ENCODE measurements at regions not wholly inside any gene's neighbourhood (a gene's known extent, or its start where the extent isn't known, plus 50 kb on each side); places are given as distances from the start of the nearest gene placed in this dataset.

GRCh38 chr10:25094590-25094989 lies 78.2 kb downstream of the THNSL1 start:
- Histone ChIP-seq H3K9me3 (ENCODE audit: insufficient read depth in 2 of 2, low read depth in 1 of 2, low read length in 1 of 2) (no peaks in the 10 kb centered on the region), H3K79me2 (ENCODE audit: control insufficient read depth in 1 of 2, insufficient read depth in 2 of 2, low read length in 2 of 2) (no peaks in the 10 kb centered on the region), H2BK120ac (replicated peaks; ENCODE audit: low read depth, low read length) (no peak overlapping the region), H2BK15ac (ENCODE audit: low read length) (no peak overlapping the region), H3K4ac (replicated peaks; ENCODE audit: insufficient read length, low read depth, low read length) (no peak overlapping the region), H3K9ac (replicated peaks in 1 of 4; ENCODE audit: extremely low read depth in 1 of 4, low read depth in 3 of 4, low read length in 3 of 4) (no peak overlapping the region), H4K20me1 (replicated peaks in 1 of 2; ENCODE audit: control insufficient read depth in 1 of 2, insufficient read depth in 2 of 2, low read length in 2 of 2) (no peaks in the 10 kb centered on the region), H3K56ac (replicated peaks; ENCODE audit: insufficient read length, low read depth, low read length) (no peak overlapping the region), H4K91ac (replicated peaks; ENCODE audit: insufficient read length, low read length) (no peak overlapping the region), H3K36me3 (ENCODE audit: control insufficient read depth in 2 of 4, insufficient read depth in 4 of 4, low read length in 3 of 4) (no peaks in the 10 kb centered on the region), H3K4me3 (ENCODE audit: extremely low read depth in 1 of 4, insufficient read depth in 2 of 4, low read depth in 3 of 4, low read length in 4 of 4) (no peak overlapping the region), H2BK12ac (ENCODE audit: low read depth, low read length) (no peak overlapping the region), H3K27me3 (replicated peaks in 1 of 4; ENCODE audit: control insufficient read depth in 3 of 4, extremely low read depth in 1 of 4, insufficient read depth in 3 of 4, low read length in 3 of 4) (peaks cover 0 to 1% (median 0%) of the 10 kb centered on the region in 4 experiments; a peak in 1 of 7 replicates), H3K79me1 (ENCODE audit: low read depth, low read length) (no peaks in the 10 kb centered on the region), H3K18ac (ENCODE audit: extremely low read depth, low read length) (no peak overlapping the region), H2BK5ac (ENCODE audit: low read depth, low read length) (no peak overlapping the region), H3K4me1 (replicated peaks in 1 of 4; ENCODE audit: control insufficient read depth in 3 of 4, insufficient read depth in 4 of 4, low read length in 3 of 4) (no peaks in the 10 kb centered on the region), H2AK5ac (ENCODE audit: low read depth, low read length) (no peak overlapping the region), H3K27ac (ENCODE audit: low read depth, low read length) (no peak overlapping the region), H4K5ac (ENCODE audit: insufficient read length, low read depth, low read length) (no peak overlapping the region), H4K8ac (ENCODE audit: extremely low read depth, insufficient read depth, low read length) (no peak overlapping the region), H3K4me2 (ENCODE audit: insufficient read depth in 1 of 2, low read depth in 2 of 2, low read length in 2 of 2) (no peak overlapping the region), H3K23me2 (ENCODE audit: low read depth, low read length) (no peaks in the 10 kb centered on the region), H3K14ac (ENCODE audit: insufficient read length) (no peak overlapping the region), H3K23ac (ENCODE audit: insufficient read length) (no peak overlapping the region), H2AFZ (ENCODE audit: low read length) (no peak overlapping the region), H2BK20ac (ENCODE audit: low read length) (no peak overlapping the region)
- POLR2A ChIA-PET (ENCODE audit: partially characterized antibody), result no interaction called here
- CTCF ChIA-PET (ENCODE audit: partially characterized antibody), result no interaction called here
- FAIRE-seq (no peak), DNase-seq (ENCODE audit: low read depth in 1 of 2, low spot score in 2 of 2) (no peak)
- TF ChIP-seq TEAD4 (IDR thresholded peaks at IDR 0.05; ENCODE audit: low read depth, low read length) (no peak), NRF1 (IDR thresholded peaks at IDR 0.05; ENCODE audit: low read depth, low read length) (no peak), EZH2 (IDR thresholded peaks at IDR 0.05; ENCODE audit: low read depth, low read length, severe bottlenecking) (no peak), NANOG (IDR thresholded peaks at IDR 0.05; ENCODE audit: insufficient read depth, low read depth, low read length, poor library complexity, severe bottlenecking) (no peak)

Data from H1 (cell line).